ENCODE measurements at regions not wholly inside any gene's neighbourhood (a gene's known extent, or its start where the extent isn't known, plus 50 kb on each side); places are given as distances from the start of the nearest gene placed in this dataset.

DNA sequence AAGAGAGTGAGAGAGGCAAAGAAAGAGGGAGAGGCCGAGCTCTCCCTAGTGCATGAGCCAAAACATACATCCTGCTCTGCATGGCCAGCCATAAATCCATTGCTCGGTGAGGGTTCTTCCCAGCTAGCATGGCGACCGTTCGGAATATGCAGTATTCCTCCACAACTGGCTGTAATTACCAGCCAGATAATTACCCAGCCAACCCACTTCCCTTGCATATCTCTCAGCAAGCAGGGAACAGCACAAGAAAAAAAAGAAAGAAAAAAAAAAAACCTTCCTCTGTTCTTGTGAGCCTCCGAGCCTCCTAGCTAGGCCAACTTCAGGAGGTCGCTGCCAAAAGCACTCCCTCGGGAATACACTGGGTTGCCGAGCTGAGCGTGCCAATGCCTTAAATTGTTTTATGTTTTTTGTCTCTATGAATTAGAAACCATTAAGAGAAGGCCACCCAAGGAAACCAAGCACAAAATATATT is 567.9 kb downstream of the MED13L start:
- no peak for DNase-seq (ENCODE audit: low read depth, low spot score)

DNA sequence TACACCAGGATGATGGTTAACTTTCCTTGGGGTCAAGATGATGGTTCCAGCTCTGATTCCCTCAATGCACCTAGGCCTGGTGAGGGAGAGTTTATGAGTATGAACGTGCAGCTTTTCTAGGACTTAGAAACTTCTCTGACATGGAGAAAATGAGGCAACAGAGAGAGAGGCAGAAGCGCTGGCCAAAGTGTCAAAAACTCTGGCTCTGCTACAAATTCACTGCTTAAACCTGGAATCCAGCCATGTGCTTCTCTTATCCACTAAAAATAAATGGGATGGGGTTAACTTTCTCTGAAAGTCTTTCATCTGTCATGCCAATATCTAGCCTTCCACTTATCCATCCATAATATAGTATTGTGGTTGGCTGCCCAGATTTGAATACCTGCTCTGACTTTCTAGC is 568.7 kb downstream of the MED13L start:
- no peak for DNase-seq (ENCODE audit: low read depth, low spot score)

DNA sequence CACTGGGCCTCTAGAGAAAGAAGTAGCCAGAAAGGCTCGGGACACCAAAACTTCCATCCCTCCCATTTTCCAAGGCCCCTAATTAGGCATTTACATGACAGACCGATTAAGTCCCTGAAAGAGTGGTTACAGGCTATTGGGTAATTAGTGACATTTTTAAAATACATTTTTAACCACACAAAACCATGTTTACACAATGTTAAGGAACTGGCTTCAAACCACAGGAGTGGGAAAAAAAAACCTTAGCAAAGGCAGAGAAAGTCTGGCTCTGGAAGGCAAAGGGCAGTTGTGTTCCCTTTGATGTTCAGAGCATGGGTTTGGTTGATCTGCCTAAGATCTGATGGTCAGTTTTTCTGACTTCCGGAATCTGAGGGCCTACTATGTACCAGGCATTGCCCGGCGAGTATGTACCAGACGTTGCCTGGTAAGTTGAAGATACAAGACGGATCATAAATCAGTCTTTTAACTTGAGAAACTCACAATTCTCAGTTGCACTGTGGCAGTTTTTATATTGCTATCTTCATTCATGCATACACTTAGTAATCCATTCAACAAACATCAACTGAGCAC is 576.5 kb downstream of the MED13L start:
- DNase-seq (ENCODE audit: low read depth, low spot score) = no peak

DNA sequence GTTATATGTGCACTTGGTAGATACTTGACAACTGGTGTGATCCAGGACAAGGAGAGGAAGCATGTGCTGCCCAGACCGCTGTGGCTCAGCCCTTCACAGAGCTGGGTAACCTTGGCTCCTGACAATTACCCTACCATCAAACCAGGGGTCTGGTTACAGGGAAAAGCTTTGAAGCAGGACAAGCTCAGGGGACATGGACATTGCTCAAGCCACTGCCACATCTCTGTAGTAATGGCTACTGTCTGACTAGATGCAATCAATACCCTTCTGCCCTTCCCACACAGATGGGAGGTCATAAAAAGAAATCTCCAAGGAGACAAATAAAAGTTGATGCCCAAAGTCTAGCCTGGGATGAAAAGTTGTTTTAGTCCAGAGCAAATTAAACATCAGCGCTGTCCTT is 577.4 kb downstream of the MED13L start:
- no peak for DNase-seq (ENCODE audit: low read depth, low spot score)

DNA sequence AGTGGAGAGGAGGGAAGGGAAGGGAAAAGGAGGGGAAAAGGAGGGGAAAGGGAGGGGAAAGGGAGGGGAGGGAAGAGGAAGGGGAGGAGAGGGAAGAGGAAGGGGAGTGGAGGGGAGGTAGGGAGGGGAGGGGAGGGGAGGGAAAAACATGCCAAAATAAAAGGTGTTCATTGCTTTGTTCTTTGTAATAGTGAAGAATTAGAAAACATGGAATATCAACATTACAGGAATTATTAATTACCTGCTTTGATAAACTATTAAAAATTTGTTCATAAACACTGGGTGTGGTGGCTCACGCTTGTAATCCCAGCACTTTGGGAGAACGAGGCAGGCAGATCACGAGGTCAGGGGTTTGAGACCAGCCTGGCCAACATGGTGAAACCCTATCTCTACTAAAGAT is 579.2 kb downstream of the MED13L start:
- DNase-seq (ENCODE audit: low read depth, low spot score) = no peak

DNA sequence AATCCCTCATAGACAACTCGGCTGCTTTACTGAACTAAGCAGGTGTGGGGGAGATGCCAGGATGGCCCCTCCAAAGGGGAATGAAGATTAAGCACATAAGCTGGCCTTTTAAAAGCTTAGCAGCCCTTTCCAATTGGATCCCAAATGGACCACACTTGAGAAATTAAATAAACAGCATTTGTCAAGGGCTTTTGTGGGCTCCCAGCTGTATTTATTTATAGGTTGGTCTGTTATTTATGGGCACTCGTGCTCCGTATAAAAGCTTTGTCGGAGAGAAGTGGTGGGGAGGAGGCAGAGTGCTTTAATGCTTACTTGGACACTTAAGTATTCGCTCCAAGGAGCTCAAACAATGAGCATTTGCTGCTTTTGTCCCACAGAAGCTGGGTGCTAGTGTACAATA is 580.2 kb downstream of the MED13L start:
- DNase-seq (ENCODE audit: low read depth, low spot score) = no peak

DNA sequence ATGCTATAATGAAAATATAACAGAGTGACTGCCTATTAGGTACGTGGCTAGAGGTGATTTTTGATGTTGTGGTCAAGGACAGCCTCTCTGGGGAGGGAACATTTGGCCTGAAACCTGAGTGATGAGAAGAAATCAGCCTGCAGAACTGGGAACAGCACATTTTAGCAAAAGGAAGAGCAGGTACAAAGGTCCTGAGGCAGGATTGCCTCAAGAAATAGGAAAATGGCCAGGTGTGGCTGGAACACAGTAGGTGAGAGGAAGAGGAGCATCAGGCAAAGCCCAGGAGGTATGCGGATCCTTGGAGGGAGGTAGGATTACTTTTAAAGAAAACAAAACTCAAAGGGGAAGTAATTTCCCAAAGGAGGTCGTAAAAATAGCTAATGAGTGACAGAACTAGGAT is 582.9 kb downstream of the MED13L start:
- DNase-seq (ENCODE audit: low read depth, low spot score) = no peak

DNA sequence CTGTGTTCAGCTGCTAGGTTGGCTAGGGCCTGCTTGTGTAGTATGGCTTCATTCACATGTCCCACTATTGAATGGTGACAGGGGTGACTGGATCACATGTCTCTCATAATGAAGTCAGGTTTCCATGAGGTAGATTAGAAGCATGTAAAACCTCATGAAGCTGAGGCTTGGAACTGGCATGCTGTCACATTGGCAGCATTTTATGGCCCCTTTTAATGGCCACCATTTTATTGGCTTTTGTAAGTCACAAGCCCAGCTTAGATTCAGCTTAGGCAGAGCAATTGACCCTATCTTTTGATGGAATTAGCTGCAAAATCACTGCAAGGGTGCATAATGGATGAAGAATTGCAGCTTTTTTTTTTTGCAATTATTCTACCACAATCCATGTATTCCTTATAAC is 583.5 kb downstream of the MED13L start:
- DNase-seq (ENCODE audit: low read depth, low spot score) = no peak

DNA sequence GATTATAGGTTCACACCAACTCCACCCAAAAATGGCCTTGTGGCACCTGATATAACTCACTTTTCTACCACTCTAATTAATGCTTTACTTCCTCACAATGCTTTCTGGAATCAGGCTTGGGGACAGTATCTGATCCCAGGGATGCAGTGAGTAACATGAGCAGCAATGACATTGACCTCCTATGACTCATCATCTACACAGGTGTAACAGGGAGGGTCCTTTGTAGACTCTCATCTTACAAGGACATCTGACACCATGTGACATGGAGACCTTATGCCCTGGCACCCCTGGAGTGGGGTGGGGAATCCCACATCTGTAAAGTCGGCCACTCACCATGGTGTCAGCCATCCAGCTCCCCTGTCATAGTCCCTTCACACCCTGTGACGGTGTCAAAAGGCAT is 586.4 kb downstream of the MED13L start:
- no peak for DNase-seq (ENCODE audit: low read depth, low spot score)

DNA sequence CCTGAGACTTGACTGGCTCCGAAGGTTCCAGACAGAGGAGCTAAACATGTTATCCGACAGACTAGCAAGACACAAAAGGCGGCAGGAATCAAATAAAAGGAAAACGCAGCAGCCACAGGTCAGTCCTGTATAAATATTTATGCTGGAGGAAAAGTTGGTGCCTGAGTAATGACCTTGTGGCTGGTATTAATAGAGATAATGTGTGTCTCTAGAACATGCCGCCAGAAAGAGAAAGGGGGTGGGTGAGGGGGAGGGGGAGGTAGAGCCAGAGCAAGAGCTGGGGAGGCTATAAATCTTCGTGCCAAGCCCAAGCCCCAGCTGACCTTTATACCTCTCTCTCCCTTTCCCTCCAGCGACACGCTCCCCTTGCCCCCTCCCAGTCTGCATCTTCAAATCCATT is 590.4 kb downstream of the MED13L start:
- DNase-seq (ENCODE audit: low read depth, low spot score) = no peak

DNA sequence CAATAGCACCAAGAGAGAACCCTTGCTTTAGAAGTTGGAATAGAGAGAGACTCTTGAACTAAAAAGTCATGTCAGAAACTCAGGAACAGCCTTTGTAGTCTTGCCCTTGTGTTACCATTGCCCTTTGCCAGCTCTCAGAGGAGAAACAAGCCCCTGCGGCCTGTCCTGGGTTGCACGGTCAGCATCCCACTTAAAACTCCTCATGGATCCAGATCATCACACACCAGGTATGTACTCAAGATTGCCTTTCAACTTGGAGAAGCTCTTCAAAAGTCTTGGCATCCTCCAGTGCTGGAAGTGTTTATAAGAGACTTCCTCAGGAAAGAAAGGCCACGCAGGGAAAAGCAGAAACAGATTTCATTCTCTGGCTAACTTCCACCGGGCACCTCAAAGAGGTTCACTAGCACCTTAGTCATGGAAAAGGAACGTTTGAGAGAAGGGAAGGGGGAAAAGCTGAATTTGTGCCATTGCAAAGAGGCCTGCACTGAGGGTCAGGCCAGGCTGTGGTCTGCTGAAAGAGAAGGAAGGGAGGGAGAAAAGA is 594.2 kb downstream of the MED13L start:
- no peak for DNase-seq (ENCODE audit: low read depth, low spot score)

DNA sequence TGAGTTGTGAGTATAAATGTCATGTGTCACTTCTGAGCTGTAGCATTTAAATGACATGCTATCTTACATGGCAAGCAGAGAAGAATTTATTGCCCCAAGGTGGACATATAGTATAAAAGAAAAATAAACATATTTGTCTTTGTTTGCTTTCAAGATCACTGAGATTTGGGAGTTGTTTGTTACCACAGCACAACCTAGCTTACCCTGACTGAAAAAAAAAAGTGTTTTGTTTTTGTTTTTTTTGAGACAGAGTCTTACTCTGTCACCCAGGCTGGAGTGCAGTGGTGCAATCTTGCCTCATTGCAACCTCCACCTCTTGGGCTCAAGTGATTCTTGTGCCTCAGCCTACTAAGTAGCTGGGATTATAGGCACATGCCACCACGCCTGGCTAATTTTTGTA is 596.5 kb downstream of the MED13L start:
- no peak for DNase-seq (ENCODE audit: low read depth, low spot score)

DNA sequence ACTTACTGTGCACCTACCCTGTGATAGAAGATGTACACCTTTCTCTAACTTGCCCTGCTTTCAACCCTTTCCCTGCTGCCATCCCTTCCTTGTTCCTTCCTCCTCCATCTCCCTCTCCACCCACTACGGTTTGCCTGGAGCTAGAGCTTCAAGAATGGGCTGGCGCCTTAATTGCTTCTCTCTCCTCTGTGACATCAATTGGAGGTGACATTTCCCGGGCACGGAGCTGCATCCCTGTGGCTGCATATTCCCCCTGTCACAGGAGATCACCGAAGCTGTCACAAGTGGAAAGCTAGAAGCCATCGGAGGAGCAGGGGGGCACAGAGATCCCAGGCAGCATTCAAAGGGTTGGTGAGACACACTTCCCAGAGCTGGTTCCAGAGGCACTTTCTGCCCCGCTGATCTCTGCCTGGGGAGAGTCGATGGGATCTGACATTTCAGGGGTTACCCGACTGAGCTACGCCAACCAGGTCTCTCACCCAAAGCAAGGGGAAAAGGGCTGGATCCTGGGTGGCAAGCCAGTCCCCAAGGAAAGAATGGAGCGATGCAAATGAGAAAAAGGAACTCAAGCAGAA is 604.9 kb downstream of the MED13L start:
- DNase-seq (ENCODE audit: low read depth, low spot score) = no peak

DNA sequence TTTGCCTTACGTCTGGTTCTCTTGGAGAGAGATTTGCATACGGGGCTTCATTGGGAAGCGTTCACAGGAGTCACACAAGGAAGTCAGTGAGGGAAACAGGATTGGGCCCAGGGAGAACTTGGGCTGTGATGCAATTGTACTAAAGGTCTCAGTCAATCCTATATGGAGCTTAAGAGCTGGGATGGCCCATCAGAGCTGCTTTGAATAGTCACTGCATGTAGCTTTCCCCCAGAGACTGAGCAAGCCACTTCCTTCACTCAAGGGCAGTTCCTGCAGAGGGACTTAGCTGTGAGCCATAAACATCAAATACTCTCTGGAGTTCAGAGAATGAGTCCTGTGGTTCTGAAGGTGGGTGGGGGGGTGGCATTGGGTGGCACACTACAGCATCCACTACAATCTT is 605.4 kb downstream of the MED13L start:
- DNase-seq (ENCODE audit: low read depth, low spot score) = no peak

DNA sequence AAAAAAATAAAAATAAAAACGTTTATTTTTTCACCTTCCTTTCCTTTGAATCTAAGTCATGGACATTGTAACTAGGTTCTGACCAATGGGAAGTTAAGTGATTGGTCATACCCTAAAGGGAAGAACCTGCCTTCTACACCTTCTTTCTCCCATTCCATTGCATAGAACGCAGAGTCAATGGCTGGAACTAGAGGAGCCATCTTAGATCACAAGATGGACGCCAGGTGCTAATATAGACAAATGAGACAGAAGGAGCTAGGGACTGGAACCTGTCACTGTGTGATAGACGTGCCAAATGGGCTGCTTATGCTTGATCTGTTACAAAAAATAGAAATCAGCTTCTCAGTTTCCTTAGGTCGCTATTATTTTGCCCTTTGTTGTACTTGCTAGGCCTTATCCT is 606.6 kb downstream of the MED13L start:
- DNase-seq (ENCODE audit: low read depth, low spot score) = no peak

DNA sequence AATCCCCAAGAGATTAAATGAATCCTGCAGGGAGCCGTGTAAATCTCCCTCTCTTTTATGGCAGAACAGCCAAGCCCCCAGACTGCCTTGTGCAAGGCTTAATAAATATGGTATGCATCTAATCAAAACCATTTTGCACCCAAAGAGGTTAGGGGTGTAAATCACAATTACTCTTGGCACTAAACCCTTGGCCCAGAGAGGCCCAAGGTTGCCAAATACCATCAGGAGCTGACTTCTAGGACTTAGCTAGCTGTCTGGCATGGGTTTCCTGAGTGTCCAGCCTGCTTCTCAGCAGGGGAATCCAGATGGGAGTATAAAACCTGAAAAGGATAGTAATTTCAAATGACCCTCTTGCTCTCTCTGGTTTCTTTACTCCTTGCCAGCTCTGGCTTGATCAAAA is 610.4 kb downstream of the MED13L start:
- no peak for DNase-seq (ENCODE audit: low read depth, low spot score)

DNA sequence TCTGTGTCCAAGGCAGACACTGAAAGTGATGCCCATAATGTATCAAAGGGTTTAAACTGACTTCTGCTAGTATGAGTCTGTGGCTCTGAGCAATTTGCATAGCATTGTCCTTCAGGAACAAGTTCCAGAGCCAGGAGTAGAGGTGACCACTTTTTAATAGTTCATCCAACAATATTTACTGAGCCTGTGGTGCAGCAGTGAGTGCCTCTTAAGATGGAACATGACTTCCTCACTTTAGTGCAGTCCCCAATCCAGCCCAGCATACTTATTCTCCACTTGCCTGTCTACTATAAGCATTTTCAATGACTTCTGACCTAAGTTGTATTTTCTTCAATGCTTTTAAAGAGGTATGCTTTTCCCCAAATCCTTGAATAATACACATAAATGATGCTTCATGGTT is 611.3 kb downstream of the MED13L start:
- DNase-seq (ENCODE audit: low read depth, low spot score) = no peak

DNA sequence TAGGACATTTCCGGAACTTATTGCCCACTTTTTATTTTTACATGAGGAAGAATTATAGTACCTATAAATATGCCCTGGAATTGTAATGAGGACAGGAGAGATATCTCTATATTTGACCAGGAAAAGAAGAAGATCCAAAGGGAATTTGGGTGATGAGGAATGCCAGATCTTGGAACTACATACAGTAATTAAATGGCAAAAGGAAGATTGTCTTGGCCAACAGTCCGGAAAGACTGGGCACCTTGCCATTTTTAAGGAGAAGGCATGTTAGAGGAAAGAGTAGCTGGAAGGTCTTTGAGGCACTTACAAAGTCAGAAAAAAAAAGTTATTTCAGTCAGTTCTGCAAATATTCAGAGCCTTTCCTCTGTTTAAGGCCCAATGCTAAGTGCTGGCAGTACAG is 616.4 kb downstream of the MED13L start:
- DNase-seq (ENCODE audit: low read depth, low spot score) = no peak

DNA sequence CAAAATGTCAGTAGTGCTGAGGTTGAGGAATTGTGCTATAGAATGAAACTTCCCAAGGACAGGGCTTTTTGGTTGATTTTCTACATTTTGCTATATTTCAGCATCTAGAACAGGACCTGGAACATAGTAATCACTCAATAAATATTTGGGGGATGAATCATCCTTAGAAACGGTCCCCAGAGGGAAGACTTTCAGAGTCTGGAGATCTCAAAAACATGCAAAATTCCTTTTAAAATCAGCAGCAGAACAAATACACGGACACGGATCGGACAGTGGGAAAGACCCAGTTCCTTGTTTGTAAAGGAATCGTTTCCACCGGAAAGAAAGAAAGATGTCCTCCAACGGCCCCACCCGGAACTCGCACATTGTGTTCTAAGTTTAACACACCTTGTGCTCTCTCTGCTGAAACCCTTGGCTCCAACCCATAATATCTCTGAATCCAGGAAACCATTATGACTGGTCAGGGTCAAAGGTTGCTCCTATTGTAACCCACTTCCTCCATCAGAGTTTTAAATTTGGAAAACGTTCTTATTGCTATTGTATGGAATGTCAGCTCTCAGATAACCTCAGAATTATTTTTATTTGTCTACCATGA is 617.2 kb downstream of the MED13L start:
- no peak for DNase-seq (ENCODE audit: low read depth, low spot score)

DNA sequence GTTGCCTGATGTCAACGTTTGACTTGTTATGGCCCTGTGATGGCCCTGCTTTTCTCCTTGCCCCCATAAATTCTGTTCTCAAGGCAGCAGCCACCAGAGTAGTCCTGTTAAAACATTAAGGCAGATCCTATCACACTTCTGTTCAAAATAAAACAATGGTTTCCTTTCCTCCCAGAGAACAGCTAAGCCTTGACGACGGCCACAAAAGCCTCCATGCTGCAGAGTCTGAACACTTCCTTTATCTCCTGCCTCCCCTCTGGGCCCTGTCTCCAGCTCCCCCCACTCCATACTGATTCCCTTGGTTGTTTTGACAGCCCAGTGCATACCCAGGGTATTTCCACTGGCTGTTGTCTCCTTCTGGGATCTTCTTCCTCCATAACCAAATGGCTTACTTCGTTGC is 618.1 kb downstream of the MED13L start:
- no peak for DNase-seq (ENCODE audit: low read depth, low spot score)

DNA sequence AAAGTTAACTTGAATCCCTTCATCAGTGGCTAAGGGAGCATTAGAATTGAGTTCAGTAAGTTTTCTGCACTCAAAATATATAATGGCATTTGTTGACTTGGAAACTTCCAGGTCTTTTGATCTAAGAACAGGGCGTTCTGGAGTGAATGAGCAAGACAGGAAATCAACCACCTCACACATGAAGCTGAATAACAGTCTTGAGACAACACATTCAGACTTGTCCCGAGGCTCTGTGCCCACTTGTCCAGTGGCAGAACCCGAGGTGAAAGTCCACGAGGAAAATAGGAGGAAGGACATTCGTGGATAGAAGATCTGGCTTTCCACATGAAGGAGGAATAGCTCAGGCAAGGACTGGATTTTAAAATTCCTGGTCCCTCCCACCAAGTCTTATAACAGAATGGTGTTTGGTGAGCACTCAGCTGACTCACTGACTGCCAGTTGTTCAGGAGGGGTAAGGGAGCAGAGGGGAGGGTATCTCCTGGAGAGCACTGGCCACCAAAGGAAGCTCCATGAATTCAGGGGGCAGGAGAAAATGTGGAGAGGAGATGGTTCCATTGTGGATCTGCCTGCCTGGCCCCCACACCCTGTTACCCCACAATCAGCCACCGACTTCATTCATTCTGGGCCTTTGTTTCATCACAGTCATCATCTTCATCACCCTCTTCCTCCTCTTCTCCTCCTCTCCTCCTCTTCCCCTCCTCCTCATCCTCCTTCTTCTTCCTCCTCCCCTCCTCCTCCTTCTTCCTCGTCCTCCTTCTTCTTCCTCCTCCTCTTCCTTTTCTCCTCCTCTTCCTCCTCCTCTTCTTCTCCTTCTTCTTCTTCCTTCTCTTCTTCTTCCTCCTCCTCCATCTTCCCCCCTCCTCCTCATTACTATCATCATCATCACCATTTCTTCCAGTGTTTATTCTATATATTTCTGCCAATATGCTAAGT is 620.1 kb downstream of the MED13L start:
- no peak for DNase-seq (ENCODE audit: low read depth, low spot score)

DNA sequence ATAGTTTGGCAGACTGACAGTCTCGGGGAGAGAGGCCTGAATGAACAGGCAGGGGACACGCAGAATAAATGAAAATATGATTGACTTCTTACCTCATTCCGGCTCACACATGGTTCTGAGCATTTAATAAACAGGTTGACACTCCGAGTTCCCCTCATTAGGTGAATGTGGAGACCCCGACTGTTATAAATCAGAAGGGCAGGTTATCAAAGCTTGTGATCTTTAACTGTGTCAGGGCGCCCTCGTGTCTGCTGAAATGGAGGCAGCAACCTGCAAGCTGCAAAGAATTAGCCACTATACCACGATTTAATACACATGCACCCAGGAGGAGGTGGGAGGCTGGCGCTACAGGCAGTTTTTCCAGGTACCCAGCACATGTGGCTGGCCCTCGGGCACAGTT is 627.5 kb downstream of the MED13L start:
- DNase-seq (ENCODE audit: low read depth, low spot score) = no peak
